ENCODE measurements at regions not wholly inside any gene's neighbourhood (a gene's known extent, or its start where the extent isn't known, plus 50 kb on each side); places are given as distances from the start of the nearest gene placed in this dataset.
"Not testable (repeated sequence)": the region's sequence is repeated elsewhere in the genome, so short reads cannot be mapped to it uniquely, and the experiment has no call there.

DNA sequence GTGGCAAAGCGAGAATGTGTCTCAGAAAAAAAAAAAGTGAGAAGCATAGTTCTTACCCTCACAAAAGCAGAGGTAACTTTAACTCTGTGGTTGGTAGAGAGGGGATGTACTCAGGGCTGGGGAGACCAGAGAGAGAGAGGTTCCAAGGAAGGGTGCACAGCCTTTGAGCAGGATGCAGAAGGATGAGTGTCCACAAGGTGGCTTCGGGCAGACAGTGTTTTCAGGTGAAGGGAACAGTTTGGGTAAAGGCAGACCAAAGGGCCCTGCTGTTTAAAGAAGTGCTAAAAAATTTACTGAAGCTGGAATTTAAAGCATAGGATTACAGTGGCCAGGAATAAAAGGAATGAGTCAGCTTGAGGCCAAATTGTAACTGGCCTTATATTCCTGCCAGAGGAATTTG is 2240.6 kb downstream of the EPHA3 start:
- DNase-seq: not testable (repeated sequence)

DNA sequence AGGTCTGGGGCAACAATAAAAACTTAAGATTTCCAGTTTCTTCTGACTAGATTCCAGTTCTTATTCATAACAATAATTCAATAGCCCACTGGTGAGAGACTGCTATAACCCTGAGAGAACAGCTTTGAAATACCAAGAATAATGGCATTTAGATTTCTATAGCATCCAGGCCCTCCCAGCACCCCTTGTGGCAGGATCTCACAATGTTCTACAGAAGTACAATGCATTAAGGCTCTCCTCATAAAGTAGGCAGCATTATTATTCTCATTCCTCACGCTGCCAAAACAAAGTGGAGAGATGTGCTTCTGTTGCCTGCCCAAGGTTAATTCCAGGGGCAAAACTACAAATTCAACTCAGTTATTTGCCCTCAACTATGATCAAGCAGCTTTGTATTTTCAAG is 2241.7 kb downstream of the EPHA3 start:
- DNase-seq: not testable (repeated sequence)

DNA sequence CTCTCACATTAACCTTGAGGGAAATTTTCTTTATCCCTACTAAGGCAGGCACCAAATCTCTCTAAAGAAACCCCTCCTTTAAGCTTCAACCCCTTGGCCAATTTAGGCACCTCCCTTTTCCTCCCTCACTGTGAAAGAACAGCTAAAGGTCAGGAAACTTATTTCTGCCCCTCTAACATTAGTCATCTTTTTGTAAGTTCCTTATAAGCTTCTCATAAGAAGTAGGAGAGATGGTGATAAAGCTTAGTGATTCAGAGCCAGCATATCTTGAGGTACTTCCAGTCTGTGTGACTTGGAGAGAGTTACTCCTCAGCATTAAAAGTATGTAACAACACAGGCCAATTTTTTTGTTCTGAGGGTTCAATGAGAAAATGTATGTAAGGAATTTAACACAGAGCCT is 2244.7 kb downstream of the EPHA3 start:
- not testable (repeated sequence) for DNase-seq

DNA sequence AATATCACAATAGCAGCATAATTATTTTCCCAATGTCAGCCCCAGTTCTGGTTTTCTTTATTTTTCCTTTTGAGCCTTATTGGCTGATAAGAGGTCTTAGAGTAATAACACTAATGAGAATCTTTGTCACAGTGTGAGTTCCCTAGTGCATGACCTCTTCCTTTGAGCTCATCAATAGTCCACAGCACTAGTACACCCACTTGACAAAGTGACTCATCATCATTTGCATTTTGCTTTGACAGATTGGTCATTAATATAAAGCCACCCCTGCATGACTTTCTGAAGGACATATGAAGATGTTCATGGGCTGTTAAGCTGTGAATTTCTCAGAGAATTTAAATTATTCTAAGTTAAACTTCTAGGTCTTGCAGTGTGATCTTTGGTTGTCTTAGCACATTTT is 2251.9 kb downstream of the EPHA3 start:
- not testable (repeated sequence) for DNase-seq

DNA sequence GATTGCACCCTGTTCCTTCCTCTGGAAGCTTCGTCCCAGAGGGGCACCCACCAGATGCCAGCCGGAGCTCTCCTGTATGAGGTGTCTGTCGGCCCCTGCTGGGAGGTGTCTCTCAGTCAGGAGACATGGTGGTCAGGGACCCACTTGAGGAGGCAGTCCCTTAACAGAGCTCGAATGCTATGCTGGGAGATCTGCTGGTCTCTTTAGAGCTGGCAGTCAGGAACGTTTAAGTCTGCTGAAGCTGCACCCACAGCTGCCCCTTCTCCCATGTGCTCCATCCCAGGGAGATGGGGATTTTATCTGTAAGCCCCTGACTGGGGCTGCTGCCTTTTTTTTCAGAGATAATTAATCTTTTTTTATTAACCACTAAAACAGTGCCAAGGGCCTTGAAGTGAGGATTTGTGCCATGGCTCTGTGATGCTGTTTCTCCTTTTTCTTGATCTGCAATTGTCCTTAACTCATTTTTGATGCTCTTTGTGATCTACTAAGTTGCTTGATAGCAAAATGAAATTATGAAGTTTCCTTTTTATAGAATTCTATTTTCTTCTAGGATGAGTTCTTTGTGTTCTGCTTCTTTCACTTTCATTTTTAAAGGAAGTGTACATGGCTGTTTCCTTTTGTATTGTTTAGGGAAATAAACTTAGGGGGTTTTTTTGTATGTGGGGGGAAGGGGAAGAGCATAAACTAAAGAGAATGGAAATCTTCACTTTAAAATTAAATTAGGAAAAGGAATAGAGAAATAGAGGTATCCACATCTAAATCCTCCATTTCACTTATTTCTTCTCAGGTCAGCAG is 2275.9 kb downstream of the EPHA3 start:
- DNase-seq: not testable (repeated sequence)

DNA sequence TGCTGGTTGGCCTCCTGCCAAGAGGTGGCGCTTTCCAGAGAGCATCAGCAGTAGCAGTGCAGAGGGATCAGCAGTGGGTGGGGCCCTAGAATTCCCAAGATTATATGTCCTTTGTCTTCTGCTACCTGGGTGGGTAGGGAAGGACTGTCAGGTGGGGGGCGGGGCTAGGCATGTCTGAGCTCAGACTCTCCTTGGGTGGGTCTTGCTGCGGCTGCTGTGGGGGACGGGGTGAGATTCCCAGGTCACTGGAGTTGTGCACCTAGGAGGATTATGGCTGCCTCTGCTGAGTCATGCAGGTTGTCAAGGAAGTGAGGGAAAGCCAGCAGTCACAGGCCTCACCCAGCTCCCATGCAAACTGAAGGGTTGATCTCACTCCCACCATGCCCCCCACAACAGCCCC is 2296.5 kb downstream of the EPHA3 start:
- DNase-seq: not testable (repeated sequence)

DNA sequence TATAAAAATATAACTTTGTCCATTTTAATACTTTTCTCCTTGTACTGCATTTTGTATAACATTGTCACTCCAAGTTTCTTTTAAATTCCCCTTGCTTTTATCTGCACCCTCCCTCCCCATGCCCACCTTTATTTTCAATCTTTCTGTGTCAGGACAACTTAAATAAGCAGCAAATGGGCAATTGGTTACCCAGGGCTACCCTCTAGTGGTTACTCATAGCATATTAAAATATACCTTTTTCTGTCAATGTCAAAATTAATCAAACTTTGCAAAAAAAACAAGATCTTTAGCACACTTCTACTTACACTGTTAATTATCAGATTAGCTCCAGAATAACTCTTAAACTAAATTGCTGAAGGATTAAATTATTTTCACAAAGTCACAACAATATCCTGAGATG is 2334.6 kb downstream of the EPHA3 start:
- not testable (repeated sequence) for DNase-seq

DNA sequence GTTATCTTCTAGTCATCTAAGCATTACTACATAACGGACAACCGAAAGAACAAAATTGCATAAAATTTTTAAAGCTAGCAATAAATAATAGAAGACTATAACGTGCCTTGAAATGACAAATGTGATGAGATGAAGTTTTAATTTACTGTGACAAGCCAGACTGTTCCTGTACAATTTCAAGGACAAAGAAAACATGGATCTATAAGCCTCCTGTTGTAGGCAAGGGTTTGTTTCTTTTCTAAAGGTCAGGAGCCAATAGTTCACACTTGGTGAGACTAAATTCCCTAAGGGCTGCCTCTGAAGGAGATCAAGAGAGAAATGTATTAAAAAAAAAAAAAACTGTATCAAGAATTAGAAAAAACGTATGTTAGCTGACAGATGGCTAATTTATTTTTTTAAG is 2335.1 kb downstream of the EPHA3 start:
- not testable (repeated sequence) for DNase-seq

DNA sequence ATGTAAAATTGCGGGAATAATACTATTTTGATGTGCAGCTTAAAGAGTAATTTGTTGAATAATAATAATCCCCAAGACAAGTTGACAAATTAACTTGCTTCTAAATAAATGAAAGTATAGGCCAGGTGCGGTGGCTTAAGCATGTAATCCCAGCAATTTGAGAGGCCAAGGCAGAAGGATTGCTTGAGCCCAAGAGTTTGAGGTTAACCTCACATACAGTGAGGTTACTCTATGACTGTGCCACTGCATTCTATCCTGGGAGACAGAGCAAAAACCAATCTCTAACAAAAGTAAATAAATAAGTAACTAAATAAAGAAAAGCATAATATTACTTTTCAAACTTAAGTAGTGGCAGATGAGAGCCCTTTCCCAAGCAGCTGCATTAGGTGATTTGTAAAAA is 2341.0 kb downstream of the EPHA3 start:
- DNase-seq: not testable (repeated sequence)

DNA sequence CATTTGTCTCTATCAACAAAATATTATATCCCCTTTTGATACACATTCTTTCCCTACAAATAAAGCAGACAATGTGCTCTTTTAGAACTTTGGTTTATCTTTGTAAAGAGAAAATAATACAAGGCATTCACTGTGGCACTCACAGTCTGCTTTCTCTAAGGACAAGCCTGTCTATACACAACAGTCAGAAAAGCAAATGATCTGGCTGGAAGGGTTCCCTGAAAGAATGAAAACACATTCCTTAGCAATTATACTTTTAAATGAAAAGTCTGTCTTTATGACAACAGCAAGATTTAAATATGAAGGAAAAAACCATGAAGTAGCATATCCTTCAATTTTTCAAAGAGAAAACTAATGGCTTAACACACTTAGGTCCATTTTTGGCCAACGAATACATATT is 2359.1 kb downstream of the EPHA3 start:
- not testable (repeated sequence) for DNase-seq

DNA sequence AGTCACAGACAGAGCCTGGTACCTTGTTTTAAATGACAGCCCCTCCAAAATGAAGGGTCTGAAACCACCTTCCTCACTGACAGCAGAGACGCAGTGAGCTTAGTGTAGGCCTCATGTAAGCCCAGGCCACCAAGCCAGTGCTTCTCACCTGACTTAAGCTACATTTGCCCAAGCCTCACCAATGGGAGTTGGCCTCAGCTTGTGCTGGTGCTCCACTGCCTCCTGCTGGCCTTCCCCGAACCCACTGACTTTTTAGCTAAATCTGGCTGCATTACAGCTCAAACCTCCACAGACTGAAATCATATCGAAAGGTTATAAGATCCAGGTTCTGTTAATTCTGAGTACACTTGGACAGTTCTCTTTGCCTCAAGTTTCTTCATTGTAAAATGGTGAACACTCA is 2361.8 kb downstream of the EPHA3 start:
- DNase-seq: not testable (repeated sequence)

DNA sequence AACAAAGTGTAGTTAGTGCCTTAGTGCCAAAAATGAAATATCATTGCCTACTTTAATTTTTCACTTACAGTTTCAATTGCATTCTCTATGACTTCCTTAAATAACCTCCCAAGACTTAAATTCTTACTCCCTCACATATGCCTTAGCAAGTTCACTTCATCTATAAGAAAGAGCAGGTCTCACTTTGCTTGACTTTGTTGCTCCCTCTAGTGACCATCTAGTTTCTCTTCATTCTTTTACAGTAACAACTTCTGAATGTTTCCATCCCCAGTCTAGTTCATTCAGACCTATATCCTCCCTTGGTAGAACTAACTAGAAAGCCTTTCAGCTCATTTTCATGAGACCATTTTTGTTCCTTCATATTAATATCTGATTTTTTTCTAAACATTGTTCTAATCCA is 2377.6 kb downstream of the EPHA3 start:
- peak; percentile 7 for DNase-seq

DNA sequence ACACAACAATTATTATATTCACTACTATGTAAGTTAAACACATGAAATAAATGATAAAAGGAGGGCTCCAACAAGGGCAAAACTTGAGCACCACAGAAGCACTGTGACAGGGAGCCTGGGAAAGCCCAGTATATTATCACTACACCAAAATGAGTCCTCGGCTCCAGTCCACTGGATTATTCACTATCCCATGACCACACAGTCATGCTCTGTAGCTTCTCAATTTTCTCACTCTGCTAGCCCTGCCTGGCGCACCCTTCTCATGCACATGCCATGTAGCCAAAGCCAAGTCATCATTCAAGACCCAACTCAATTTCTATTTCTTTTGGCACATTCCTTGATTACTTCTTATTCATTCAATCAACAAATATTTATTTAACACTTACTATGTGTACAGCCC is 2378.5 kb downstream of the EPHA3 start:
- not testable (repeated sequence) for DNase-seq

DNA sequence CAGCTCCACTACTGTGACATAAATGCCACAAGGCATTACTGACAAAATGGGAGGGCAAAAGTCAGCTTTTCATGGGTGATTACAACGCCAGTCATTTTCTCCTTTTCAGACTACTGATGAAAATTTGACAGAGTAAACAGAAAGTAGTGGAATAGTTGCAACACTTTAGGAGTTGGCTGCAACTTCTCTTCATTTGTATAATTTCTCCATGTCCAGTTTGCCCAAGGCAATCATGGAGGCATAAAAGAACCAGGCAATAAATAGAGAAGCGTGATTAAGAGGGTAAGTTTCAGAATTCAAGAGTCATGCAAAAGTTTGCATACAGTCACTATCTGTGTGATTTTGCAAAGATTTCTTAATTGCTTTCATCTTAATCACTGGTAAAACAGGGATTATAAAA is 2390.3 kb downstream of the EPHA3 start:
- not testable (repeated sequence) for DNase-seq

DNA sequence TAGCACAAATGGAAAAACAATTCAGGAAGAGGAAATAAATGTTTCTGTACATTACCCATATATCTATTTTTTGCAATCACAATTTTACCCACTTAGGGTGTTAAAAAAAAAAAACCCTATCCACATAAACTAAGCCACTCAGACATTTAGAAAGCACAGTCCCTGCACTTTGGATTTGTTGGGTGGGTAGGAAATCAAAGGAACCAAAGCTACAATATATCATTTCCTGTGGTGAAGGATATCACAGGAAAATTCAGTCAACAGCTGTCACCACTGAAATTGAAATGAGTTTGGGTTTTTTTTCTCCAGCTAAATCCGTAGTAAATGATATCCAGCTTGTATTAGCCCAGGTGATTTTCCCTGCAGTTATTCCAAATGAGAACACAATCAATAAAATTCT is 2392.4 kb downstream of the EPHA3 start:
- DNase-seq: not testable (repeated sequence)

DNA sequence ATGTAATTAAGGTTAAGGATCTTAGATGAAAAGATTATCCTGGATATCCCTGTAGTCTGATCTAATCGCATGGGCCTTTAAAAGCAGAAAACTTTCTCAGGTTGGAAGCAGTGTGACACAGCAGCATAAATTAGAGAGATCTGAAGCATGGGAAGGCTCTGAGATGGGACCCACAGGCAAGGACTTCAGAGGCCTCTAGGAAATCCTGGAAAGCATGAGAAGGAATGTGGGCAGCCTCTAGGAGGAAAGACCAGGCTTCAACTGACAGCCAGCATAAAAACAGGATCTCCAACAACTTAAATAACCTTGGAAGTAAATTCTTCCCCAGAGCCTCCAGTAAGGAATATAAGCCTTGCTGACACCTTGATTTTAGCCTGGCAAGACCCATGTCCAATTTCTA is 2397.5 kb downstream of the EPHA3 start:
- DNase-seq: peak; percentile 0

Measured in NCI-H82 (cell line).